Neural cell (in vitro differentiated cells): ENCODE measurements at regions not wholly inside any gene's neighbourhood (a gene's known extent, or its start where the extent isn't known, plus 50 kb on each side); places are given as distances from the start of the nearest gene placed in this dataset.

Experiments used
- H2AFZ ChIP-seq: fragments of 200-600, 300-800 bp; sonication (generic), shearing (Covaris generic); 2 replicates; pipeline ENCODE4 v1.6.0; 2014; ENCODE audit warnings: low read depth, mild to moderate bottlenecking, antibody characterized with exemption, low read length, moderate library complexity
- H3F3A ChIP-seq: fragments of 200-600 bp; shearing (Covaris generic); 2 replicates; pipeline ENCODE4 v1.6.1; 2016; ENCODE audit warnings: mild to moderate bottlenecking, moderate library complexity, mixed read lengths, antibody characterized with exemption, low read length; ENCODE audit not compliant: insufficient read depth, poor library complexity, severe bottlenecking
- H3K27ac ChIP-seq: fragments of 200-600, 300-800 bp; sonication (generic), shearing (Covaris generic); 2 replicates; pipeline ENCODE4 v1.5.1; 2014; ENCODE audit warnings: mild to moderate bottlenecking, low read length, moderate library complexity
- H3K27me3 ChIP-seq: fragments of 300-800, 200-600 bp; sonication (generic), shearing (Covaris generic); 2 replicates; pipeline ENCODE4 v1.6.0; 2014; ENCODE audit warnings: mild to moderate bottlenecking, low read depth, low read length, moderate library complexity; ENCODE audit not compliant: insufficient read depth
- H3K36me3 ChIP-seq: fragments of 300-800, 200-600 bp; sonication (generic), shearing (Covaris generic); 2 replicates; pipeline ENCODE4 v1.5.1; 2014; ENCODE audit warnings: mild to moderate bottlenecking, antibody characterized with exemption, low read length, moderate library complexity; ENCODE audit not compliant: insufficient read depth
- H3K4me2 ChIP-seq: fragments of 300-800, 200-600 bp; sonication (generic), shearing (Covaris generic); 2 replicates; pipeline ENCODE4 v1.6.0; 2014; ENCODE audit warnings: mild to moderate bottlenecking, low read length
- H3K4me3 ChIP-seq: fragments of 300-800, 200-600 bp; sonication (generic), shearing (Covaris generic); 2 replicates; pipeline ENCODE4 v1.5.1; 2014; ENCODE audit warnings: mild to moderate bottlenecking, low read length, moderate library complexity
- H3K79me2 ChIP-seq: fragments of 200-600 bp; shearing (Covaris generic); replicated peaks from 2 replicates; pipeline ENCODE4 v1.6.0; 2014; ENCODE audit warnings: mild to moderate bottlenecking, low read length, moderate library complexity; ENCODE audit not compliant: insufficient read depth
- H3K9ac ChIP-seq: fragments of 300-800, 200-600 bp; sonication (generic), shearing (Covaris generic); 2 replicates; pipeline ENCODE4 v1.6.1; 2016; ENCODE audit warnings: mild to moderate bottlenecking, low read length, mixed read lengths
- H3K9me2 ChIP-seq: fragments of 200-600 bp; shearing (Covaris generic); 2 replicates; pipeline ENCODE4 v1.6.1; 2016; ENCODE audit warnings: mild to moderate bottlenecking, low read length, mixed read lengths; ENCODE audit not compliant: insufficient read depth
- H3K9me3 ChIP-seq: fragments of 200-600, 300-800 bp; sonication (generic), shearing (Covaris generic); 2 replicates; pipeline ENCODE4 v1.6.1; 2016; ENCODE audit warnings: mild to moderate bottlenecking, mixed run types, low read length, moderate library complexity, mixed read lengths
- H4K20me1 ChIP-seq: fragments of 200-600 bp; shearing (Covaris generic); 2 replicates; pipeline ENCODE4 v1.6.1; 2016; ENCODE audit warnings: mild to moderate bottlenecking, mixed run types; ENCODE audit not compliant: insufficient read depth
- EP300 ChIP-seq: fragments of 450-650 bp; conservative IDR thresholded peaks from 2 replicates; pipeline ENCODE4 v1.6.1; 2014; ENCODE audit warnings: antibody characterized with exemption, mild to moderate bottlenecking, moderate library complexity; ENCODE audit not compliant: poor library complexity, severe bottlenecking
- EZH2 ChIP-seq: fragments of 200-600, 300-800 bp; shearing (Covaris generic), sonication (generic); IDR thresholded peaks from 2 replicates; pipeline ENCODE4 v1.6.1; 2014; ENCODE audit warnings: antibody characterized with exemption, low read length, borderline replicate concordance, mild to moderate bottlenecking; ENCODE audit not compliant: insufficient read depth, poor library complexity, severe bottlenecking
- MXI1 ChIP-seq: fragments of 450-650 bp; conservative IDR thresholded peaks from 2 replicates; pipeline ENCODE4 v1.6.1; 2014; ENCODE audit warnings: antibody characterized with exemption, mild to moderate bottlenecking; ENCODE audit not compliant: poor library complexity, severe bottlenecking
- POLR2AphosphoS5 ChIP-seq: IDR thresholded peaks from 2 replicates; pipeline ENCODE4 v1.6.1; 2012
- RAD21 ChIP-seq: fragments of 450-650 bp; conservative IDR thresholded peaks from 2 replicates; pipeline ENCODE4 v1.6.1; 2014; ENCODE audit warnings: antibody characterized with exemption, mild to moderate bottlenecking, moderate library complexity
- SMC3 ChIP-seq: fragments of 450-650 bp; conservative IDR thresholded peaks from 2 replicates; pipeline ENCODE4 v1.6.1; 2014; ENCODE audit warnings: antibody characterized with exemption, mild to moderate bottlenecking, moderate library complexity; ENCODE audit not compliant: poor library complexity
- TAF1 ChIP-seq: IDR thresholded peaks from 2 replicates; pipeline ENCODE4 v1.6.1; 2012; ENCODE audit warnings: low read depth
- TF ChIP-seq, protein P1 (sequence below): IDR thresholded peaks from 2 replicates; pipeline ENCODE4 v1.6.1; 2012; ENCODE audit warnings: borderline replicate concordance
- TF ChIP-seq, protein P2 (sequence below): fragments of 450-650 bp; IDR thresholded peaks from 2 replicates; pipeline ENCODE4 v1.5.1; 2014; ENCODE audit warnings: antibody characterized with exemption, mild to moderate bottlenecking, moderate library complexity; ENCODE audit not compliant: poor library complexity, severe bottlenecking

GRCh38 chr2:116911540-116911939 is 903.0 kb upstream of the DDX18 start:
- no peak overlapping the region for H3K4me2 ChIP-seq
- no peak overlapping the region for H3K27ac ChIP-seq
- H3K27me3 ChIP-seq: no peaks in the 10 kb centered on the region
- no peak overlapping the region for H2AFZ ChIP-seq
- H3K4me3 ChIP-seq: no peak overlapping the region
- no peaks in the 10 kb centered on the region for H3K79me2 ChIP-seq
- no peaks in the 10 kb centered on the region for H3K36me3 ChIP-seq
- H3K9ac ChIP-seq: no peak overlapping the region
- H3K9me2 ChIP-seq: no peaks in the 10 kb centered on the region
- H4K20me1 ChIP-seq: no peaks in the 10 kb centered on the region
- no peaks in the 10 kb centered on the region for H3K9me3 ChIP-seq
- H3F3A ChIP-seq: no peaks in the 10 kb centered on the region
- TF ChIP-seq, protein P1, sequence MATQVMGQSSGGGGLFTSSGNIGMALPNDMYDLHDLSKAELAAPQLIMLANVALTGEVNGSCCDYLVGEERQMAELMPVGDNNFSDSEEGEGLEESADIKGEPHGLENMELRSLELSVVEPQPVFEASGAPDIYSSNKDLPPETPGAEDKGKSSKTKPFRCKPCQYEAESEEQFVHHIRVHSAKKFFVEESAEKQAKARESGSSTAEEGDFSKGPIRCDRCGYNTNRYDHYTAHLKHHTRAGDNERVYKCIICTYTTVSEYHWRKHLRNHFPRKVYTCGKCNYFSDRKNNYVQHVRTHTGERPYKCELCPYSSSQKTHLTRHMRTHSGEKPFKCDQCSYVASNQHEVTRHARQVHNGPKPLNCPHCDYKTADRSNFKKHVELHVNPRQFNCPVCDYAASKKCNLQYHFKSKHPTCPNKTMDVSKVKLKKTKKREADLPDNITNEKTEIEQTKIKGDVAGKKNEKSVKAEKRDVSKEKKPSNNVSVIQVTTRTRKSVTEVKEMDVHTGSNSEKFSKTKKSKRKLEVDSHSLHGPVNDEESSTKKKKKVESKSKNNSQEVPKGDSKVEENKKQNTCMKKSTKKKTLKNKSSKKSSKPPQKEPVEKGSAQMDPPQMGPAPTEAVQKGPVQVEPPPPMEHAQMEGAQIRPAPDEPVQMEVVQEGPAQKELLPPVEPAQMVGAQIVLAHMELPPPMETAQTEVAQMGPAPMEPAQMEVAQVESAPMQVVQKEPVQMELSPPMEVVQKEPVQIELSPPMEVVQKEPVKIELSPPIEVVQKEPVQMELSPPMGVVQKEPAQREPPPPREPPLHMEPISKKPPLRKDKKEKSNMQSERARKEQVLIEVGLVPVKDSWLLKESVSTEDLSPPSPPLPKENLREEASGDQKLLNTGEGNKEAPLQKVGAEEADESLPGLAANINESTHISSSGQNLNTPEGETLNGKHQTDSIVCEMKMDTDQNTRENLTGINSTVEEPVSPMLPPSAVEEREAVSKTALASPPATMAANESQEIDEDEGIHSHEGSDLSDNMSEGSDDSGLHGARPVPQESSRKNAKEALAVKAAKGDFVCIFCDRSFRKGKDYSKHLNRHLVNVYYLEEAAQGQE: no peak
- TF ChIP-seq RAD21: no peak
- TF ChIP-seq SMC3: no peak
- TF ChIP-seq POLR2AphosphoS5: no peak
- no peak for TF ChIP-seq EP300
- no peak for TF ChIP-seq TAF1
- TF ChIP-seq, protein P2, sequence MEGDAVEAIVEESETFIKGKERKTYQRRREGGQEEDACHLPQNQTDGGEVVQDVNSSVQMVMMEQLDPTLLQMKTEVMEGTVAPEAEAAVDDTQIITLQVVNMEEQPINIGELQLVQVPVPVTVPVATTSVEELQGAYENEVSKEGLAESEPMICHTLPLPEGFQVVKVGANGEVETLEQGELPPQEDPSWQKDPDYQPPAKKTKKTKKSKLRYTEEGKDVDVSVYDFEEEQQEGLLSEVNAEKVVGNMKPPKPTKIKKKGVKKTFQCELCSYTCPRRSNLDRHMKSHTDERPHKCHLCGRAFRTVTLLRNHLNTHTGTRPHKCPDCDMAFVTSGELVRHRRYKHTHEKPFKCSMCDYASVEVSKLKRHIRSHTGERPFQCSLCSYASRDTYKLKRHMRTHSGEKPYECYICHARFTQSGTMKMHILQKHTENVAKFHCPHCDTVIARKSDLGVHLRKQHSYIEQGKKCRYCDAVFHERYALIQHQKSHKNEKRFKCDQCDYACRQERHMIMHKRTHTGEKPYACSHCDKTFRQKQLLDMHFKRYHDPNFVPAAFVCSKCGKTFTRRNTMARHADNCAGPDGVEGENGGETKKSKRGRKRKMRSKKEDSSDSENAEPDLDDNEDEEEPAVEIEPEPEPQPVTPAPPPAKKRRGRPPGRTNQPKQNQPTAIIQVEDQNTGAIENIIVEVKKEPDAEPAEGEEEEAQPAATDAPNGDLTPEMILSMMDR: no peak
- no peak for TF ChIP-seq MXI1
- no peak for TF ChIP-seq EZH2

- H3K79me2 ChIP-seq: no peaks in the 10 kb centered on the region
- H3K4me3 ChIP-seq: no peak overlapping the region
- no peak overlapping the region for H3K9ac ChIP-seq
- H3K36me3 ChIP-seq: no peaks in the 10 kb centered on the region
- TF ChIP-seq SMC3 (no peak), EP300 (no peak), TAF1 (no peak), MXI1 (no peak), POLR2AphosphoS5 (no peak)
- TF ChIP-seq, protein P1: no peak
- H3K4me2 ChIP-seq: no peak overlapping the region
- H3K9me2 ChIP-seq: no peaks in the 10 kb centered on the region
- no peaks in the 10 kb centered on the region for H4K20me1 ChIP-seq
- no peak overlapping the region for H3K27ac ChIP-seq
- no peaks in the 10 kb centered on the region for H3K27me3 ChIP-seq
- H3K9me3 ChIP-seq: no peaks in the 10 kb centered on the region
- no peaks in the 10 kb centered on the region for H3F3A ChIP-seq
- no peak overlapping the region for H2AFZ ChIP-seq
Observed at GRCh38 chr2:116915673-116916072, 898.8 kb upstream of the DDX18 start.
